Pulmonary artery endothelial cell (primary cell): ENCODE measurements at regions not wholly inside any gene's neighbourhood (a gene's known extent, or its start where the extent isn't known, plus 50 kb on each side); places are given as distances from the start of the nearest gene placed in this dataset.

Experiments used
- DNase-seq: peaks from one replicate; pipeline ENCODE4 v3.0.0-alpha.2; 2011; ENCODE audit warnings: low read depth, low spot score

DNA sequence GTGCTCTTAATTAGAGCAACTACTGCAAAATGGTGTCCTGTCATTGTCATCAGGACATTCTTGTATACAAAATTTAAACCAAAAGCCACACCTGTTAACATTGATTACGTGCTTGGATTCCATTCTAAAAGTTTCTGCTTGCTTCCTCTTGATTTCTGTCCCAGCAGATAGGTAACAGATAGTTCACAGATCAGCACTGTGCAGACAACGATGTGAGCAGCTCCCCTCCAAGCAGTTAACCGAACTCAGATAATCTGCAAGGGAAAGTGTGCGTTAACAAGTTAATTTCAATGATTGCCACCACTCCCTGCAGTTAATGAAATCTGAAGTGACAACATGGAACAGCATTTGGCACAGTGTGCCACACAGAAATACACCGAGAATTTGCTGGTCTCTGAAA, 54.4 kb upstream of the RELL1 start:
- DNase-seq, result no peak

DNA sequence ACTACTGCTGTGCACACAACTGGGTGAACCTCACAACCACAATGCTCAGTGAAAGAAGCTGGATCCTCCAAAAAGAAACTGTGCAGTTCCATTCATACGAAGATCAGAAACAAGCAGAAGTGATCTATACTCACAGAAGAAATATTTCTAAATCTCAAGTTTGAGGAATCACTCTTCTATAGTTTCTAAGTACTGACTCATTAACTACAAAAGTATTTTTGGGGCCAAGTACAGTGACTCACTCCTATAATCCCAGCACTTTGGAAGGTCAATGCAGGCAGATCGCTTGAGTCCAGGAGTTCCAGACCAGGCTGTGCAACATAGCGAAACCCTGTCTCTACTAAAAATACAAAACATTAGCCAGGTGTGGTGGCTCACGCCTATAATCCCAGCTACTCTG, 51.3 kb upstream of the RELL1 start:
- no peak for DNase-seq
